ENCODE measurements at regions not wholly inside any gene's neighbourhood (a gene's known extent, or its start where the extent isn't known, plus 50 kb on each side); places are given as distances from the start of the nearest gene placed in this dataset.

- DNase-seq = no peak
Measured at GRCh38 chr5:92402956-92403702, 1020.0 kb upstream of the ARRDC3 start.

GRCh38 chr5:92402045-92402444 lies 1018.9 kb upstream of the ARRDC3 start:
- no peak for DNase-seq

GRCh38 chr5:92401492-92401891 lies 1018.4 kb upstream of the ARRDC3 start:
- DNase-seq = peak; percentile 40

GRCh38 chr5:92394936-92395335 lies 1011.8 kb upstream of the ARRDC3 start:
- no peak for DNase-seq

GRCh38 chr5:92390657-92391056 lies 1007.5 kb upstream of the ARRDC3 start:
- DNase-seq = no peak

GRCh38 chr5:92380069-92380770 lies 997.1 kb upstream of the ARRDC3 start:
- DNase-seq = no peak

GRCh38 chr5:92378966-92379611 lies 996.0 kb upstream of the ARRDC3 start:
- DNase-seq = no peak

- DNase-seq = no peak
Measured at GRCh38 chr5:92374859-92375258, 991.7 kb upstream of the ARRDC3 start.

GRCh38 chr5:92372766-92373165 lies 989.6 kb upstream of the ARRDC3 start:
- DNase-seq = no peak

- no peak for DNase-seq
Measured at GRCh38 chr5:92371889-92372235, 988.7 kb upstream of the ARRDC3 start.

- DNase-seq = no peak
Measured at GRCh38 chr5:92371171-92371888, 988.2 kb upstream of the ARRDC3 start.

- DNase-seq = no peak
Measured at GRCh38 chr5:92370032-92370431, 986.9 kb upstream of the ARRDC3 start.

- DNase-seq = no peak
Measured at GRCh38 chr5:92369587-92369986, 986.5 kb upstream of the ARRDC3 start.

GRCh38 chr5:92364986-92365550 lies 982.0 kb upstream of the ARRDC3 start:
- DNase-seq = peak; percentile 15

- DNase-seq = no peak
Measured at GRCh38 chr5:92353107-92354030, 970.3 kb upstream of the ARRDC3 start.

- no peak for DNase-seq
Measured at GRCh38 chr5:92337772-92338234, 954.7 kb upstream of the ARRDC3 start.

- no peak for DNase-seq
Measured at GRCh38 chr5:92332039-92332438, 948.9 kb upstream of the ARRDC3 start.

GRCh38 chr5:92330365-92330764 lies 947.2 kb upstream of the ARRDC3 start:
- DNase-seq = no peak

- DNase-seq = no peak
Measured at GRCh38 chr5:92329759-92330158, 946.6 kb upstream of the ARRDC3 start.

GRCh38 chr5:92328584-92329259 lies 945.6 kb upstream of the ARRDC3 start:
- DNase-seq = no peak
